ENCODE measurements at regions not wholly inside any gene's neighbourhood (a gene's known extent, or its start where the extent isn't known, plus 50 kb on each side); places are given as distances from the start of the nearest gene placed in this dataset.

DNA sequence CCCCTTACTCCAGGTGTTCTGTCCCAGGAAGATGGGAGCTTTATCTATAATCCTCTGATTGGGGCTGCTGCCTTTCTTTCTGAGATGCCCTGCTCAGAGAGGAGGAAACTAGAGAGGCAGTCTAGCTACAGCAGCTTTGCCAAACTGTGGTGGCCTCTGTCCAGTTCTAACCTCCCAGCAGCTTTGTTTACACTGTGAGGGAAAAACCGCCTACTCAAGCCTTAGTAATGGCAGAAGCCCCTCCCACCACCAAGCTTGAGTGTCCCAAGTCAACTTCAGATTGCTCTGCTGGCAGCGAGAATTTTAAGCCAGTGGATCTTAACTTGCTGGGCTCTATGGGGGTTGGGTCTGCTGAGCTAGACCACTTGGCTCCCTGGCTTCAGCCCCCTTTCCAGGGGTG lies 394.9 kb upstream of the PABPC5 start:
- no peak overlapping the region for H2AFZ ChIP-seq (ENCODE audit: low read length)
- H3K36me3 ChIP-seq (ENCODE audit: insufficient read depth, low read length), result no peaks in the 10 kb centered on the region
- intact Hi-C loops (cut with micrococcal nuclease; ENCODE audit: unreplicated experiment), result no loop called here
- H3K4me2 ChIP-seq (ENCODE audit: low read length), result no peak overlapping the region
- BruUV-seq (replicated peaks), result no TSS peak
- POLR2A ChIA-PET, result no interaction called here
- no peaks in the 10 kb centered on the region for H3K9me3 ChIP-seq (ENCODE audit: low read length)
- no peak for DNase-seq (ENCODE audit: low spot score)
- no peaks in the 10 kb centered on the region for H3K79me2 ChIP-seq (ENCODE audit: insufficient read depth, low read depth, low read length)
- H3K9me2 ChIP-seq (ENCODE audit: insufficient read depth, low read length), result no peaks in the 10 kb centered on the region
- H3K27ac ChIP-seq (ENCODE audit: low read depth, low read length, poor library complexity, severe bottlenecking), result no peak overlapping the region
- H4K20me1 ChIP-seq (ENCODE audit: insufficient read depth, low read length), result no peaks in the 10 kb centered on the region
- TF ChIP-seq, protein P1, sequence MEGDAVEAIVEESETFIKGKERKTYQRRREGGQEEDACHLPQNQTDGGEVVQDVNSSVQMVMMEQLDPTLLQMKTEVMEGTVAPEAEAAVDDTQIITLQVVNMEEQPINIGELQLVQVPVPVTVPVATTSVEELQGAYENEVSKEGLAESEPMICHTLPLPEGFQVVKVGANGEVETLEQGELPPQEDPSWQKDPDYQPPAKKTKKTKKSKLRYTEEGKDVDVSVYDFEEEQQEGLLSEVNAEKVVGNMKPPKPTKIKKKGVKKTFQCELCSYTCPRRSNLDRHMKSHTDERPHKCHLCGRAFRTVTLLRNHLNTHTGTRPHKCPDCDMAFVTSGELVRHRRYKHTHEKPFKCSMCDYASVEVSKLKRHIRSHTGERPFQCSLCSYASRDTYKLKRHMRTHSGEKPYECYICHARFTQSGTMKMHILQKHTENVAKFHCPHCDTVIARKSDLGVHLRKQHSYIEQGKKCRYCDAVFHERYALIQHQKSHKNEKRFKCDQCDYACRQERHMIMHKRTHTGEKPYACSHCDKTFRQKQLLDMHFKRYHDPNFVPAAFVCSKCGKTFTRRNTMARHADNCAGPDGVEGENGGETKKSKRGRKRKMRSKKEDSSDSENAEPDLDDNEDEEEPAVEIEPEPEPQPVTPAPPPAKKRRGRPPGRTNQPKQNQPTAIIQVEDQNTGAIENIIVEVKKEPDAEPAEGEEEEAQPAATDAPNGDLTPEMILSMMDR (conservative IDR thresholded peaks at IDR 0.05; ENCODE audit: low read length), result no peak
- TF ChIP-seq EZH2phosphoT487 (IDR thresholded peaks at IDR 0.05; ENCODE audit: borderline replicate concordance, low read depth, low read length), result no peak
- H3K4me1 ChIP-seq (ENCODE audit: insufficient read depth, low read length, poor library complexity, severe bottlenecking), result no peaks in the 10 kb centered on the region
- no peak overlapping the region for H3K4me3 ChIP-seq (ENCODE audit: low read depth, low read length, poor library complexity, severe bottlenecking)
- CTCF ChIA-PET (ENCODE audit: unreplicated experiment), result no interaction called here

DNA sequence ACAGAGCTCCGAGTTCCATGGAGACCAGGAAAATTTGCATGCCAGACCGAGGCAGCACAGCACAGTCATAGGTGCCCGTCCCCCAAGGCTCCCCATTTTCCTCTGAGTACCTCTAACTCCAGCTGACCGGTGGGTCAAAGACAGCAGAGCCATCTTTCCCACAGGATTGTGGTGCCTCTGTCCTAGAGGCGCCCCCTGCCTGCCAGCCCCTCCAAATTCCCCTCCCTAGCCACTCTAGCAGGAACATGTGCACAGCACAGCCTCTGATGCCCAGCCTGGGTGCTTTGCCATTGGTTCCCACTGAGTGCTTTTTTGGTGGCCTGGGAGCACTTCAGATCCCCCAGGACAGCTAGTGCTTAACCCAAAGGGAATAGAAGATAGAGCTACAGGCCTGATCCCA lies 368.5 kb upstream of the PABPC5 start:
- DNase-seq (ENCODE audit: low spot score), result no peak
- no peak overlapping the region for H3K4me3 ChIP-seq (ENCODE audit: low read depth, low read length, poor library complexity, severe bottlenecking)
- ChIA-PET POLR2A (no interaction called here), CTCF (ENCODE audit: unreplicated experiment) (no interaction called here)
- H3K79me2 ChIP-seq (ENCODE audit: insufficient read depth, low read depth, low read length), result no peaks in the 10 kb centered on the region
- H3K4me2 ChIP-seq (ENCODE audit: low read length), result no peak overlapping the region
- BruUV-seq (replicated peaks), result no TSS peak
- H3K27ac ChIP-seq (ENCODE audit: low read depth, low read length, poor library complexity, severe bottlenecking), result no peak overlapping the region
- H3K36me3 ChIP-seq (ENCODE audit: insufficient read depth, low read length), result no peaks in the 10 kb centered on the region
- no peak for TF ChIP-seq EZH2phosphoT487 (IDR thresholded peaks at IDR 0.05; ENCODE audit: borderline replicate concordance, low read depth, low read length)
- TF ChIP-seq, protein P1 (conservative IDR thresholded peaks at IDR 0.05; ENCODE audit: low read length), result no peak
- H2AFZ ChIP-seq (ENCODE audit: low read length), result no peak overlapping the region
- no peaks in the 10 kb centered on the region for H3K9me2 ChIP-seq (ENCODE audit: insufficient read depth, low read length)
- H3K4me1 ChIP-seq (ENCODE audit: insufficient read depth, low read length, poor library complexity, severe bottlenecking), result no peaks in the 10 kb centered on the region
- no peaks in the 10 kb centered on the region for H3K9me3 ChIP-seq (ENCODE audit: low read length)
- intact Hi-C loops (cut with micrococcal nuclease; ENCODE audit: unreplicated experiment), result no loop called here
- no peaks in the 10 kb centered on the region for H4K20me1 ChIP-seq (ENCODE audit: insufficient read depth, low read length)

DNA sequence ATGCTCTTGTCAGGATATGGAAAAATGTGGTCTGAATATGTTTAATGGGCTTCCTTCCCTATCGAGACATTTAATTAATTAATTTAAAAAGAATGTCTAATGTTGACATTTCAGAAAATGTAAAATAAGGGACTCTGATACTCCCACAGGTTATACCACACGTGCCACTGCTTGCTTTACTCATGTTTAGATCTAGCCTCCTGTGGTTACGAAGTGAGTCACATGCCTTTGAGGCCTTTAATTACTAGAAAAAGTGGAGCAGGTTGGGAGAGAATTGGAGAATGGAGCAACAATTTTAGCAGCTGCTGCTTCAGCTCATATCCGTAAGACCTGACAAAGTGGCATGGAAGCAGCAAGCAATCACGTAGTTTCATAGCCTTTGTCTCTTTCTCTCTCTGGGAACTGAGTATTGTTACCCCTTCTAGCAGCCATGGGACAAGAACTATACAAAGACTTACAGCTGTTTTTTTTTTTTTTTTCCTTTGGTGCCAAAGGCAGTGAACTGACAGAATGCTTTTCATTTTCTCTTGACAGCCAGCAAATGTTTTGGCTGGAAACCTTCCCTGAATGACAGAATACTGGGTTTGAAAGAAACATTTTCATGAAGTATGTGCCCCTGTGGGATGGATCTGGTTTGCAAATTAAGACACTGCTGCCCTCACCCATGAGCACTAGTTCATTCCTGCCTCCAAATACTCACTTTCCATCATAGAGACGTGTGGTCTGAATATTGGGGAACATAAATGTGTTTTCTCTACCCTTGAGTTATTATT lies 355.1 kb upstream of the PABPC5 start:
- Histone ChIP-seq H3K4me3 (ENCODE audit: low read depth, low read length, poor library complexity, severe bottlenecking) (no peak overlapping the region), H3K9me2 (ENCODE audit: insufficient read depth, low read length) (no peaks in the 10 kb centered on the region), H3K79me2 (ENCODE audit: insufficient read depth, low read depth, low read length) (no peaks in the 10 kb centered on the region), H3K4me1 (ENCODE audit: insufficient read depth, low read length, poor library complexity, severe bottlenecking) (no peaks in the 10 kb centered on the region), H3K27ac (ENCODE audit: low read depth, low read length, poor library complexity, severe bottlenecking) (no peak overlapping the region), H3K4me2 (ENCODE audit: low read length) (no peak overlapping the region), H3K9me3 (ENCODE audit: low read length) (no peaks in the 10 kb centered on the region), H2AFZ (ENCODE audit: low read length) (no peak overlapping the region), H4K20me1 (ENCODE audit: insufficient read depth, low read length) (no peaks in the 10 kb centered on the region), H3K36me3 (ENCODE audit: insufficient read depth, low read length) (no peaks in the 10 kb centered on the region)
- ChIA-PET POLR2A (no interaction called here), CTCF (ENCODE audit: unreplicated experiment) (no interaction called here)
- no peak for DNase-seq (ENCODE audit: low spot score)
- BruUV-seq (replicated peaks), result no TSS peak
- intact Hi-C loops (cut with micrococcal nuclease; ENCODE audit: unreplicated experiment), result no loop called here
- no peak for TF ChIP-seq EZH2phosphoT487 (IDR thresholded peaks at IDR 0.05; ENCODE audit: borderline replicate concordance, low read depth, low read length)
- TF ChIP-seq, protein P1 (conservative IDR thresholded peaks at IDR 0.05; ENCODE audit: low read length), result no peak
